CD1c-positive myeloid dendritic cell (primary cell): ENCODE measurements at regions not wholly inside any gene's neighbourhood (a gene's known extent, or its start where the extent isn't known, plus 50 kb on each side); places are given as distances from the start of the nearest gene placed in this dataset.
"Not testable (repeated sequence)": the region's sequence is repeated elsewhere in the genome, so short reads cannot be mapped to it uniquely, and the experiment has no call there.

ENCODE experiments used
- DNase-seq: peaks from one replicate; pipeline ENCODE4 v3.0.0-alpha.2; 2016; ENCODE audit errors: extremely low spot score

GRCh38 chr6:140462076-140462452 lies 1087.6 kb upstream of the CITED2 start:
- no peak for DNase-seq

- DNase-seq: no peak
Measured at GRCh38 chr6:140460267-140460666, 1085.8 kb upstream of the CITED2 start.

- no peak for DNase-seq
Measured at GRCh38 chr6:140459209-140459608, 1084.8 kb upstream of the CITED2 start.

GRCh38 chr6:140446241-140446640 lies 1071.8 kb upstream of the CITED2 start:
- no peak for DNase-seq

- no peak for DNase-seq
Measured at GRCh38 chr6:140445474-140446004, 1071.1 kb upstream of the CITED2 start.

- not testable (repeated sequence) for DNase-seq
Measured at GRCh38 chr6:140443112-140443511, 1068.7 kb upstream of the CITED2 start.

GRCh38 chr6:140441256-140441655 lies 1066.8 kb upstream of the CITED2 start:
- DNase-seq: peak; percentile 43

GRCh38 chr6:140440223-140440835 lies 1065.9 kb upstream of the CITED2 start:
- DNase-seq: no peak

GRCh38 chr6:140438346-140438735 lies 1063.9 kb upstream of the CITED2 start:
- no peak for DNase-seq

GRCh38 chr6:140437619-140438345 lies 1063.3 kb upstream of the CITED2 start:
- DNase-seq: no peak

GRCh38 chr6:140436023-140436811 lies 1061.8 kb upstream of the CITED2 start:
- no peak for DNase-seq

GRCh38 chr6:140434761-140435160 lies 1060.3 kb upstream of the CITED2 start:
- no peak for DNase-seq

- no peak for DNase-seq
Measured at GRCh38 chr6:140433072-140433471, 1058.6 kb upstream of the CITED2 start.

GRCh38 chr6:140427842-140428241 lies 1053.4 kb upstream of the CITED2 start:
- no peak for DNase-seq

GRCh38 chr6:140414966-140415620 lies 1040.6 kb upstream of the CITED2 start:
- no peak for DNase-seq

GRCh38 chr6:140403020-140403419 lies 1028.6 kb upstream of the CITED2 start:
- no peak for DNase-seq

GRCh38 chr6:140401761-140402160 lies 1027.3 kb upstream of the CITED2 start:
- DNase-seq: no peak

- DNase-seq: no peak
Measured at GRCh38 chr6:140398076-140398475, 1023.6 kb upstream of the CITED2 start.

- DNase-seq: no peak
Measured at GRCh38 chr6:140397106-140397505, 1022.7 kb upstream of the CITED2 start.

- DNase-seq: peak; percentile 68
Measured at GRCh38 chr6:140393665-140394540, 1019.5 kb upstream of the CITED2 start.

- DNase-seq: no peak
Measured at GRCh38 chr6:140388815-140389214, 1014.4 kb upstream of the CITED2 start.
